ENCODE measurements at regions not wholly inside any gene's neighbourhood (a gene's known extent, or its start where the extent isn't known, plus 50 kb on each side); places are given as distances from the start of the nearest gene placed in this dataset.

- no peak for DNase-seq (ENCODE audit: low spot score in 2 of 2)
- no peak overlapping the region for H3K4me3 ChIP-seq (ENCODE audit: low read depth, poor library complexity, severe bottlenecking)
- WGBS, 2 donors = 82 to 85% methylated on average over 4 of the region's 4 CpGs
- TF ChIP-seq, protein P1, sequence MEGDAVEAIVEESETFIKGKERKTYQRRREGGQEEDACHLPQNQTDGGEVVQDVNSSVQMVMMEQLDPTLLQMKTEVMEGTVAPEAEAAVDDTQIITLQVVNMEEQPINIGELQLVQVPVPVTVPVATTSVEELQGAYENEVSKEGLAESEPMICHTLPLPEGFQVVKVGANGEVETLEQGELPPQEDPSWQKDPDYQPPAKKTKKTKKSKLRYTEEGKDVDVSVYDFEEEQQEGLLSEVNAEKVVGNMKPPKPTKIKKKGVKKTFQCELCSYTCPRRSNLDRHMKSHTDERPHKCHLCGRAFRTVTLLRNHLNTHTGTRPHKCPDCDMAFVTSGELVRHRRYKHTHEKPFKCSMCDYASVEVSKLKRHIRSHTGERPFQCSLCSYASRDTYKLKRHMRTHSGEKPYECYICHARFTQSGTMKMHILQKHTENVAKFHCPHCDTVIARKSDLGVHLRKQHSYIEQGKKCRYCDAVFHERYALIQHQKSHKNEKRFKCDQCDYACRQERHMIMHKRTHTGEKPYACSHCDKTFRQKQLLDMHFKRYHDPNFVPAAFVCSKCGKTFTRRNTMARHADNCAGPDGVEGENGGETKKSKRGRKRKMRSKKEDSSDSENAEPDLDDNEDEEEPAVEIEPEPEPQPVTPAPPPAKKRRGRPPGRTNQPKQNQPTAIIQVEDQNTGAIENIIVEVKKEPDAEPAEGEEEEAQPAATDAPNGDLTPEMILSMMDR (IDR thresholded peaks at IDR 0.05) = no peak
- TF ChIP-seq POLR2A (IDR thresholded peaks at IDR 0.05) = no peak
- intact Hi-C loops (cut with DNase I; ENCODE audit: low total_unique reads) = no loop called here
These were observed 209.5 kb upstream of the SLC10A2 start for GRCh38 chr13:103275722-103276121.

- no peak for DNase-seq (ENCODE audit: low spot score in 2 of 2)
- WGBS, 2 donors = 86 to 95% methylated on average over 2 of the region's 2 CpGs
- intact Hi-C loops (cut with DNase I; ENCODE audit: low total_unique reads) = no loop called here
- no peak overlapping the region for H3K4me3 ChIP-seq (ENCODE audit: low read depth, poor library complexity, severe bottlenecking)
- TF ChIP-seq POLR2A (IDR thresholded peaks at IDR 0.05) = no peak
- TF ChIP-seq, protein P1 (IDR thresholded peaks at IDR 0.05) = no peak
These were observed 208.9 kb upstream of the SLC10A2 start for GRCh38 chr13:103275081-103275480.

GRCh38 chr13:103273825-103274224 is 207.6 kb upstream of the SLC10A2 start:
- no peak for DNase-seq (ENCODE audit: low spot score in 2 of 2)
- no peak for TF ChIP-seq POLR2A (IDR thresholded peaks at IDR 0.05)
- TF ChIP-seq, protein P1 (IDR thresholded peaks at IDR 0.05) = no peak

DNA sequence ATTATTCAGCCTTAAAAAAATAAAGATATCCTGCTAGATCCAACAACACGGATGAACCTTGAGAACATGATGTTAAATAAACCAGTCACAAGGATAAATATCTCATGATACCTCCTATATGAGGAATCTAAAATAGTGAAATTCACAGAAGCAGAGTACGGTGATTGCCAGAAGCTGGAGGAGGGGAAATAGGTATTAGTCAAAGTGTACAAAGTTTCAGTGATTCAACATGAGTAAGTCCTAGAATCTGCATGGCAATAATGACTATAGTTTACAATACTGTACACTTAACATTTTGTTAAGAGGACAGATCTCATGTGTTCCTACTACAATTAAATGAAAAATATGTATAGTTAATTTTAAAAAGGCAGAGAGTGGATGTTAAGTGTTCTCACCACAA is 206.6 kb upstream of the SLC10A2 start:
- TF ChIP-seq POLR2A (IDR thresholded peaks at IDR 0.05) = no peak
- TF ChIP-seq, protein P1 (IDR thresholded peaks at IDR 0.05) = no peak
- no peak overlapping the region for H3K4me3 ChIP-seq (ENCODE audit: low read depth, poor library complexity, severe bottlenecking)
- no peak for DNase-seq (ENCODE audit: low spot score in 2 of 2)
- intact Hi-C loops (cut with DNase I; ENCODE audit: low total_unique reads) = no loop called here
- 78 to 93% methylated on average over 2 of the region's 2 CpGs for WGBS, 2 donors

More at GRCh38 chr13:103273825-103274224, 207.6 kb upstream of the SLC10A2 start:
- H3K4me3 ChIP-seq (ENCODE audit: low read depth, poor library complexity, severe bottlenecking) = no peak overlapping the region
- intact Hi-C loops (cut with DNase I; ENCODE audit: low total_unique reads) = no loop called here

GRCh38 chr13:103263448-103263847 is 197.2 kb upstream of the SLC10A2 start:
- intact Hi-C loops (cut with DNase I; ENCODE audit: low total_unique reads) = no loop called here
- no peak for TF ChIP-seq POLR2A (IDR thresholded peaks at IDR 0.05)
- TF ChIP-seq, protein P1 (IDR thresholded peaks at IDR 0.05) = no peak
- 76 to 83% methylated on average over 3 of the region's 3 CpGs for WGBS, 2 donors
- DNase-seq (ENCODE audit: low spot score in 2 of 2) = no peak
- H3K4me3 ChIP-seq (ENCODE audit: low read depth, poor library complexity, severe bottlenecking) = no peak overlapping the region

- no peak for TF ChIP-seq POLR2A (IDR thresholded peaks at IDR 0.05)
- TF ChIP-seq, protein P1 (IDR thresholded peaks at IDR 0.05) = no peak
- WGBS, 2 donors = 56 to 67% methylated on average over 4 of the region's 4 CpGs
- no peak overlapping the region for H3K4me3 ChIP-seq (ENCODE audit: low read depth, poor library complexity, severe bottlenecking)
- intact Hi-C loops (cut with DNase I; ENCODE audit: low total_unique reads) = no loop called here
- no peak for DNase-seq (ENCODE audit: low spot score in 2 of 2)
These were observed 189.5 kb upstream of the SLC10A2 start for GRCh38 chr13:103255587-103256301.

Measured in lower leg skin (tissue), 4 donors.